NCI-H2196 (cell line): ENCODE measurements at regions not wholly inside any gene's neighbourhood (a gene's known extent, or its start where the extent isn't known, plus 50 kb on each side); places are given as distances from the start of the nearest gene placed in this dataset.

Source experiments
- DNase-seq: peaks from one replicate; lab custom pipeline; 2025; ENCODE audit not compliant: unreplicated experiment; lab: John Stamatoyannopoulos, UW

DNA sequence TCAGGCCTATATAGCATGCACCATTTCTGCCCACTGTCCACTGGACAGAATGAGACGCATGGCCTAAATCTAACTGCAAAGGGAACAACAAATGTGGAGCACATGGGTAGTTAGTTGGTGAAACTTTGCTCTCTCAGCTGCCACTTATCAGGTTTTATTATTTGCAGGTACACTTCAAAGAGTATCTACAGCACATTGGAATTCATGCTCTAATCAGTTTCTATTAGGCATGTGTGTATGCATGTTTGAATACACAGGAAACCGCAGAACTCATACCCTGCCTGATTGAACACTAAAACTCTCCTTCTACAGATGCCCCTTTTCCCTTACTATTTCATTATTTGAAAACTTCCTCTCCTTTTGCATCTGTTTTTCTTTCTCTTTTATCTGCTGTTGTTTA, 97.4 kb upstream of the HSF2 start:
- no peak for DNase-seq

DNA sequence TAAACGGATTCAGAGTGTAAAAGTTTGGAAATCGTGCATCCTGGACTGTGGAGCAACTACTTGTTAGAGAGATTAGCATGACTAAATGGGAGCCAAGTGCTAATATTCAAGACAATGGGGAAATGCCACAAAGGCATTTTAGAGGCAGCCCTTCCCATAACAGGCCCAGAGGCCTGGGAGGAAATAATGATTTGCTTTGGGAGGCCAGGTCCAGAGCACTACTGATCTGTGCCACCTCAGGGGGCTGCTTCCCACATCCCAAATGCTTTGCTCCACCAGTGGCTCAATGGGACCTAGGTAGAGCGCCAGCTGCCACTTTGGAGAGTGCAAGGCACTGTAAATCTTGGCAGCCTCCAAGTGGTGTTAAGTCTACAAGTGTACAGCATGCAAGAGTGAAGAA, 91.9 kb upstream of the HSF2 start:
- DNase-seq: no peak

DNA sequence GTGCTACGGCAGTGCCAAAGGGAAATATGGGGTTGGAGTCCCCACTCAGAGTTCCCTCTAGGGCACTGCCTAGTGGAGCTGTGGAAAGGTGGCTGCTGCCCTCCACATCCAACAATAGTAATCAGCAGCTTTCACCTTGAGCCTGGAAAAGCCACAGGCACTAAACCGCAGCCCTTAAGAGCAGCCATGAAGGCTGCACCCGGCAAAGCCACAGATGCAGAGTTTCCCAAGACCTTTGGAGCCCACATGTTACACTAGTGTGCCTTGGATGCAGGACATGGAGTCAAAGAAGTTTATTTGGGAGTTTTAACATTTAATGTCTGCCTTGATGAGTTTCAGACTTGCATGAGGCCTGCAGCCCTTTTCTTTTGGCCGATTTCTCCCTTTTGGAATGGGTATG, 91.4 kb upstream of the HSF2 start:
- DNase-seq: no peak

DNA sequence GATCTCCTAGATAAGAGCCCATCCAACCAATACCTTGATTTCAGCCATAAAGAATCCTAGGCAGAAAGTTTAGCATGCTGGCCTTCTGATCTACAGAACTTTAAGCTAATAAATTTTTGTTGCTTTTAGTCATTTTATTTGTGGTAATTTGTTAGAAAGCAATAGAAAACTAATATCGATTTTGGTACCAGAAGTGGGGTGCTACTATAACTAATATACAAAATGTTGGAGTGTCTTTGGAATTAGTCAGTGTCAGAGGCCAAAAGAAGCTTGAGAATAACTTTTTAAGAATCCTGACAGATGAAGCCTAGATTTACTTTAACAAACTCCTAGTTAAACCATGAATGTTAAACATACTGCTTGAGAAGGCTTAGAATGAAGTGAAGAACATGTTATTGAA, 83.6 kb upstream of the HSF2 start:
- no peak for DNase-seq

DNA sequence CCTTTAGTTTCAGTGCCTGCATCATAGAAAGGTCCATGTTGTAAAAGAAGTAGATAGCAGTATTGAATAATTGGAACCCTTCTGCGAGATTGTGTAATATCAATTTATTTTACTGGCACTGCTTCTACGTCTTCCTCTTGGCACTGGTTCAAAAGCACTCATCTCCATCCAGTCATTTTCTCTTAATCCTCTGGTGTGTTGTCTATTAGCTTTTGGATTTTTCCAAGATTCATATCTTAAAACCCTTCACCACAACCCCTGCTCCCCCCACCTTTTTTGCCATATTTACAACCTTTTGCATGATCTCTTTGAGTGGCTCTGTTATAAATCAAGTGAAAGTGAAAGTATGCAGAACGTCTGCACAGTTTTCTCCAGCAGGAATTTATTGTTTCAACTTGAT, 76.6 kb upstream of the HSF2 start:
- peak; percentile 3 for DNase-seq

DNA sequence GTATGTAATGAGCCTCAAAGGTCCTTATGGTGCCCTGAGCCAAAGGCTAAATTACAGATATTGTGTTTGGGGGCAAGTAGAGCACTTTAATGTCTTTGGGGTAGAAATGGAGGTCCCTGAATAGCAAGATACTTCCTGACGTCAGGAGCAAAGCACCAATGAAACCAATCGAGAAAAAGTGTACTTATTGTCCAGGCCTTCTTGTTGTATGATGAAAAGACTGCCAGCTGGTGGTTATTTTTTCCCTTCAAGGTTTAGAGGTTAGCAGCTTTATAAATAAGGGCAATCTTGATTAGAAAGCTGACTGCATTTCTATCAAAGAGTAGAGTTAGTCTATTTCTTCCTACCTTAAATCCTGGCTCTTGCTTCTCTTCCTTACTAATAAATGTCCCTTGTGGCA, 76.1 kb upstream of the HSF2 start:
- DNase-seq: no peak

DNA sequence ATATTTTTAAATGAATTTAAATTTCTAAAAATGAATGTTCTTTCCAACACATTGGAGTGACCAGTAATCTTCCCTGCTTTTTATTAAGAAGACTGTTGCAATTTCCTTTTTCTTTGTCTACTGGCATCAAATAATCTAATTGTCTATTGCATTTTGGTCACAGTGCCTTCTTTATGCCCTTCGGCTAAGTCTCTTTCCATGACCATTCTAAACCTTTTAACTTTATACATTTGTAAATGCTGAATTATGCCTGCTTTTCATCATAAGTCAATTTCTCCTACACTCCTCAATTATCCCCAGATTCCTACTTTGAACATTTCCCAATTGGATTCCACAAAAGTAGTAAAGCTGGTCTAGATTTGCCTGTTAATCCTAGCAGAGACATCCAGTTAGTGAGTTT, 69.1 kb upstream of the HSF2 start:
- no peak for DNase-seq

DNA sequence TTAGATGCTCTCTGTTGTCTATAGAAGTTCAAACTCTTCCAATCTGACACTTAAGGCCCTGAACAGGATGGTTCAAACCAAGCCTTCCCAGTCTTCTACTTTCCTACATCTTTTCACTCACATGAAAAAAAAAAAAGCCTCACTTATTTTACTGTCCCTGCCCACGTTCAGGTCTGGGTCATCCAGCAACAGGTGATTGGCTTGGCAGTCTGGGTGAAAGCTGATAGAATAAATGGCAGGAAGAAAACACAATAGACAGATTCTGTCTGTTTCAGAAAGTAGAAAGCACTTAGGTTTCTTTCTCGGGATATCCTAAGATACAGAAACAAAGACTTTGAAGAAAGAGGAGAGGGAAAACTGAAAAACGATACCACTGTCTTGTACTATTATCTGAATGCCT, 61.8 kb upstream of the HSF2 start:
- DNase-seq: no peak

DNA sequence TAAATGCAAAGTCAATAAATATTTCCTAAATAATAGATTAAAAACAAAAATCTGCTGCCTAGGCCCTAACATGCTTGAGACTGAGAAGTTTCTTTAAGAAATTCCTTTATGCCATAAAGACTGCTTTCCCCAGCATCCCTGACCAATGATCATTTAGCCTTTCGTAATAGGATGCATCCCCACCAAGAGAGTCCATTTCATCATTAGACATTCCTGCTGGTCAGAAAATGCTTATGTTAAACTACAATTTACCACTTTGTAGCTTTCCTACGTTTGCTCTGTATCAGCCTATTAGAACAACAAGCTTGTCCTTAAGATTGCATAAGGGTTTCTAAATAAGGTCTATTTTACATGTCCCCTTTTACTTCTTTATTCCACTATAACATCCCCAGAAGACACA, 59.8 kb upstream of the HSF2 start:
- no peak for DNase-seq

DNA sequence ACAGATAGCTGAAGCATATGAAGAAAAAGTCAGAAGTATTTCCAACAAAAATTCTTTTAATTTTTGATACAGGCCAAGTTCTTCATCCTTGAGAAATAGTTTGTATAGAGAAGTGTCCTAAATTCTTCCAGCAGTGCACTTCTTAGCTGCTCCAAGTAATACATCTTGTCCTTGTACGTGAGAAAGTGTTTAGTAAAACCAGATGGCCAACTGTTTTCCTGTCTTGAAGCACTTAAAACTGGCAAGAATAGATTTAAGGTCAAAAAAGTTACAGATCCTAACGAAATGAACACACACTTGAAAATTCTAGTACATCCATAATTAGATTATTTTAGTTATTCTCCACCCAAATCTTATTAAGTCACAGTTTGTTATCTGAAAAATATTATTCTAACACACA, 52.2 kb upstream of the HSF2 start:
- DNase-seq: no peak

DNA sequence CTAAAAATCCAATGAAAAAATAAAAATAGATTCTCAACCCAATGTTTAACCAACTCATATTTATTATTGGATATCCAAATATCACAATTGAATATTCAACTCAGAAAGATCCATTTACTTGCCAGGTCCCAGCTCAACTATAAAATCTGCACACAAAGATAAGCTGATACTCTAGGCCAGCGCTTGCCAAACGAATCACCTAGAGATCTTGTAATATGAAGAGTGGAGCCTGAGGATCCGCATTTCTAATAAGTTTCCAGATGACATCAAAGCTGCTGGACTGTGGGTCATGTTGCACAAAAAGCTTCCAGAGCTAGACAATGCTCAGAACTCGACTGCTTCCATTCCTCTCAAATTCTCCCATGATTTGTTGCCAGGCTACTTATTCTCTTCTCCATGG, 51.7 kb upstream of the HSF2 start:
- DNase-seq: no peak
